HCT116 (cell line): ENCODE measurements at regions not wholly inside any gene's neighbourhood (a gene's known extent, or its start where the extent isn't known, plus 50 kb on each side); places are given as distances from the start of the nearest gene placed in this dataset.

Source experiments
- ATAC-seq: fragments of 200-7000 bp; cut with Tn5 transposase; 2 replicates; pipeline ENCODE4 v1.9.1; 2020; ENCODE audit warnings: mild to moderate bottlenecking, moderate library complexity
- BruUV-seq: library from RNA; stranded (reverse); fragments of 400-500 nt; replicated peaks from 2 replicates; lab custom pipeline; 2021; lab: Mats Ljungman, UMichigan
- CTCF ChIA-PET: fragments of 300-600 bp; sonication (Branson Sonifier 250); formaldehyde crosslinking; loops from one replicate; lab custom pipeline; 2021; ENCODE audit warnings: antibody characterized with exemption; lab: Charles Lee
- POLR2A ChIA-PET: fragments of 300-600, 350-600 bp; sonication (Branson Sonifier 250); formaldehyde crosslinking; loops from one replicate; lab custom pipeline; 2021; ENCODE audit warnings: antibody characterized with exemption; lab: Charles Lee
- RAD21 ChIA-PET, 2 experiments: fragments of 300-600 bp; sonication (Branson Sonifier 250); formaldehyde crosslinking; loops; one replicate each; lab custom pipeline; 2023; ENCODE audit warnings: low total read pairs in 2 of 2; ENCODE audit not compliant: uncharacterized antibody in 2 of 2, unreplicated experiment in 2 of 2, low non-redundant PET in 1 of 2; lab: Charles Lee
- DNase-seq: peaks from one replicate; pipeline ENCODE4 v3.0.0-alpha.2; 2010; ENCODE audit warnings: low read depth, low spot score
- H2AFZ ChIP-seq: fragments of 200-600 bp; shearing (Covaris generic), sonication (generic); 2 replicates; pipeline ENCODE4 v1.6.1; 2017; ENCODE audit warnings: low read depth, mixed run types, mixed read lengths, antibody characterized with exemption, low read length; ENCODE audit not compliant: poor library complexity, severe bottlenecking
- H3K27ac ChIP-seq: 2 replicates; pipeline ENCODE4 v1.5.1; 2012; ENCODE audit warnings: low read depth, low read length
- H3K27me3 ChIP-seq: fragments of 200-600 bp; sonication (generic); 2 replicates; pipeline ENCODE4 v1.6.1; 2016; ENCODE audit warnings: mixed run types, low read length, mixed read lengths; ENCODE audit not compliant: insufficient read depth
- H3K36me3 ChIP-seq, 2 experiments: fragments of 200-500 bp in 1 of 2; fragments of 200-600 bp in 1 of 2; sonication (Bioruptor generic) in 1 of 2; sonication (generic) in 1 of 2; 2 replicates each; pipeline versions ENCODE4 v1.5.1 to v1.6.1; 2014 to 2016; ENCODE audit warnings: low read length in 2 of 2, inconsistent platforms in 1 of 2, mixed read lengths in 1 of 2, mixed run types in 1 of 2; ENCODE audit not compliant: insufficient read depth in 2 of 2, control insufficient read depth in 1 of 2
- H3K4me1 ChIP-seq, 2 experiments: fragments of 200-600 bp in 1 of 2; sonication (generic) in 1 of 2; 2 replicates each; pipeline versions ENCODE4 v1.5.1 to v1.6.1; 2012 to 2017; ENCODE audit warnings: low read length in 2 of 2, inconsistent platforms in 1 of 2, mild to moderate bottlenecking in 1 of 2, mixed read lengths in 1 of 2, mixed run types in 1 of 2, moderate library complexity in 1 of 2; ENCODE audit not compliant: insufficient read depth in 2 of 2, control insufficient read depth in 1 of 2
- H3K4me2 ChIP-seq: fragments of 200-600 bp; sonication (generic); 2 replicates; pipeline ENCODE4 v1.6.1; 2017; ENCODE audit warnings: mixed run types, low read length, mixed read lengths
- H3K4me3 ChIP-seq, 2 experiments: fragments of 200-600 bp in 1 of 2; sonication (generic) in 1 of 2; replicated peaks in 1 of 2; 2 replicates each; pipeline ENCODE4 v1.5.1; 2011 to 2016; ENCODE audit warnings: low read length in 2 of 2, control low read depth in 1 of 2, low read depth in 1 of 2, mild to moderate bottlenecking in 1 of 2, mixed read lengths in 1 of 2, mixed run types in 1 of 2
- H3K79me2 ChIP-seq: fragments of 200-600 bp; sonication (generic); 2 replicates; pipeline ENCODE4 v1.6.1; 2017; ENCODE audit warnings: mild to moderate bottlenecking, mixed run types, low read length, moderate library complexity, mixed read lengths; ENCODE audit not compliant: insufficient read depth
- H3K9ac ChIP-seq: fragments of 200-600 bp; sonication (generic); 2 replicates; pipeline ENCODE4 v1.6.1; 2016; ENCODE audit warnings: low read length, mixed read lengths
- H3K9me2 ChIP-seq: fragments of 200-600 bp; sonication (generic), shearing (Covaris generic); 2 replicates; pipeline ENCODE4 v1.6.1; 2017; ENCODE audit warnings: mixed run types, mild to moderate bottlenecking, moderate library complexity; ENCODE audit not compliant: insufficient read depth
- H3K9me3 ChIP-seq, 2 experiments: fragments of 200-500 bp in 1 of 2; fragments of 200-600 bp in 1 of 2; sonication (Bioruptor generic) in 1 of 2; sonication (generic) in 1 of 2; 2 replicates each; pipeline ENCODE4 v1.6.1; 2014 to 2017; ENCODE audit warnings: low read length in 2 of 2, mixed read lengths in 2 of 2, inconsistent platforms in 1 of 2, low read depth in 1 of 2, mild to moderate bottlenecking in 1 of 2, mixed run types in 1 of 2, moderate library complexity in 1 of 2; ENCODE audit not compliant: control insufficient read depth in 1 of 2, insufficient read depth in 1 of 2
- H4K20me1 ChIP-seq: fragments of 200-600 bp; sonication (generic), shearing (Covaris generic); 2 replicates; pipeline ENCODE4 v1.6.1; 2017; ENCODE audit warnings: mixed run types, mild to moderate bottlenecking, moderate library complexity; ENCODE audit not compliant: insufficient read depth
- CBX3 ChIP-seq: IDR thresholded peaks from 2 replicates; pipeline ENCODE4 v1.6.1; 2012; ENCODE audit warnings: low read depth
- ELF1 ChIP-seq: IDR thresholded peaks from 2 replicates; pipeline ENCODE4 v1.6.1; 2012; ENCODE audit warnings: low read depth, borderline replicate concordance
- EZH2 ChIP-seq: fragments of 200-600 bp; sonication (generic); IDR thresholded peaks from 2 replicates; pipeline ENCODE4 v1.6.1; 2017; ENCODE audit warnings: antibody characterized with exemption, mixed run types
- EZH2phosphoT487 ChIP-seq: fragments of 200-600 bp; IDR thresholded peaks from 2 replicates; pipeline ENCODE4 v1.6.1; 2018; ENCODE audit warnings: antibody characterized with exemption, borderline replicate concordance
- REST ChIP-seq: IDR thresholded peaks from 2 replicates; pipeline ENCODE4 v1.6.1; 2012; ENCODE audit warnings: low read depth
- SIN3A ChIP-seq: IDR thresholded peaks from 2 replicates; pipeline ENCODE4 v1.6.1; 2012; ENCODE audit warnings: low read depth
- SP1 ChIP-seq: IDR thresholded peaks from 2 replicates; pipeline ENCODE4 v1.6.1; 2012; ENCODE audit warnings: low read depth
- TCF7L2 ChIP-seq: IDR thresholded peaks from 2 replicates; pipeline ENCODE4 v1.7.0; 2011; ENCODE audit warnings: borderline replicate concordance, inconsistent platforms; ENCODE audit not compliant: insufficient read depth, insufficient read length; ENCODE audit errors: extremely low read depth
- YY1 ChIP-seq: IDR thresholded peaks from 2 replicates; pipeline ENCODE4 v1.6.1; 2011; ENCODE audit warnings: low read length, low read depth, moderate library complexity, mild to moderate bottlenecking; ENCODE audit not compliant: insufficient replicate concordance; ENCODE audit errors: extremely low read depth
- ZFX ChIP-seq: fragments of 450-650 bp; IDR thresholded peaks from 2 replicates; pipeline ENCODE4 v1.6.1; 2017
- ZNF274 ChIP-seq: fragments of 200-500 bp; sonication (Bioruptor generic); IDR thresholded peaks from 2 replicates; pipeline ENCODE4 v1.6.1; 2014; ENCODE audit warnings: mild to moderate bottlenecking, low read depth, low read length, inconsistent platforms
- intact Hi-C: fragments of 100-400 bp; cut with micrococcal nuclease; formaldehyde crosslinking; loops from 2 replicates; pipeline ENCODE4 v1.10.0; 2022
- TF ChIP-seq, protein P1 (sequence below): IDR thresholded peaks from 2 replicates; pipeline ENCODE4 v1.6.1; 2011; ENCODE audit warnings: mild to moderate bottlenecking, low read length, moderate library complexity; ENCODE audit not compliant: insufficient replicate concordance; ENCODE audit errors: extremely low read depth

GRCh38 chr3:66103729-66104128 is 65.0 kb upstream of the MAGI1 start:
- intact Hi-C loops, result no loop called here
- Histone ChIP-seq H3K4me1 (no peaks in the 10 kb centered on the region), H3K27ac (no peak overlapping the region), H3K4me2 (no peak overlapping the region), H3K9ac (no peak overlapping the region), H3K9me3 (no peaks in the 10 kb centered on the region), H3K79me2 (no peaks in the 10 kb centered on the region), H2AFZ (no peak overlapping the region), H3K4me3 (no peak overlapping the region), H3K36me3 (no peaks in the 10 kb centered on the region), H3K27me3 (no peaks in the 10 kb centered on the region), H4K20me1 (no peaks in the 10 kb centered on the region), H3K9me2 (no peaks in the 10 kb centered on the region)
- no TSS peak for BruUV-seq
- ChIA-PET RAD21 (no interaction called here), POLR2A (no interaction called here), CTCF (no interaction called here)
- DNase-seq, result no peak
- TF ChIP-seq REST, result no peak
- TF ChIP-seq ELF1, result no peak
- TF ChIP-seq YY1, result no peak
- TF ChIP-seq SIN3A, result no peak
- no peak for TF ChIP-seq CBX3
- TF ChIP-seq ZFX, result no peak
- TF ChIP-seq EZH2phosphoT487, result no peak
- TF ChIP-seq, protein P1, sequence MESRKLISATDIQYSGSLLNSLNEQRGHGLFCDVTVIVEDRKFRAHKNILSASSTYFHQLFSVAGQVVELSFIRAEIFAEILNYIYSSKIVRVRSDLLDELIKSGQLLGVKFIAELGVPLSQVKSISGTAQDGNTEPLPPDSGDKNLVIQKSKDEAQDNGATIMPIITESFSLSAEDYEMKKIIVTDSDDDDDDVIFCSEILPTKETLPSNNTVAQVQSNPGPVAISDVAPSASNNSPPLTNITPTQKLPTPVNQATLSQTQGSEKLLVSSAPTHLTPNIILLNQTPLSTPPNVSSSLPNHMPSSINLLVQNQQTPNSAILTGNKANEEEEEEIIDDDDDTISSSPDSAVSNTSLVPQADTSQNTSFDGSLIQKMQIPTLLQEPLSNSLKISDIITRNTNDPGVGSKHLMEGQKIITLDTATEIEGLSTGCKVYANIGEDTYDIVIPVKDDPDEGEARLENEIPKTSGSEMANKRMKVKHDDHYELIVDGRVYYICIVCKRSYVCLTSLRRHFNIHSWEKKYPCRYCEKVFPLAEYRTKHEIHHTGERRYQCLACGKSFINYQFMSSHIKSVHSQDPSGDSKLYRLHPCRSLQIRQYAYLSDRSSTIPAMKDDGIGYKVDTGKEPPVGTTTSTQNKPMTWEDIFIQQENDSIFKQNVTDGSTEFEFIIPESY, result no peak
- TF ChIP-seq EZH2, result no peak
- no peak for TF ChIP-seq ZNF274
- TF ChIP-seq SP1, result no peak
- TF ChIP-seq TCF7L2, result no peak
- ATAC-seq, result no peak
